Right atrium auricular region (tissue), 2 donors: ENCODE measurements at regions not wholly inside any gene's neighbourhood (a gene's known extent, or its start where the extent isn't known, plus 50 kb on each side); places are given as distances from the start of the nearest gene placed in this dataset.
"Not testable (repeated sequence)": the region's sequence is repeated elsewhere in the genome, so short reads cannot be mapped to it uniquely, and the experiment has no call there.

Source experiments
- DNase-seq: peaks from one replicate; pipeline ENCODE4 v3.0.0-alpha.2; 2019; ENCODE audit warnings: low spot score
- H3K27ac ChIP-seq, 2 donors: fragments of 200-600 bp; sonication (generic); 1 replicate in 1 of 2; 2 replicates in 1 of 2; pipeline ENCODE4 v1.5.1; 2016 to 2019
- H3K27me3 ChIP-seq, 2 donors: fragments of 200-600 bp; sonication (generic); one replicate each; pipeline versions ENCODE4 v1.5.1 to v1.6.0; 2017 to 2019
- H3K36me3 ChIP-seq: fragments of 200-600 bp; sonication (generic); one replicate; pipeline ENCODE4 v1.5.1; 2016
- H3K4me1 ChIP-seq, 2 donors: fragments of 200-600 bp; sonication (generic); one replicate each; pipeline versions ENCODE4 v1.5.1 to v1.6.0; 2017 to 2019
- H3K4me3 ChIP-seq, 2 donors: fragments of 200-600 bp; sonication (generic); 1 replicate in 1 of 2; 2 replicates in 1 of 2; pipeline ENCODE4 v1.5.1; 2017 to 2019; ENCODE audit warnings: mild to moderate bottlenecking in 1 of 2, moderate library complexity in 1 of 2
- H3K9me3 ChIP-seq, 2 donors: fragments of 200-600 bp; sonication (generic); one replicate each; pipeline ENCODE4 v1.5.1; 2019
- TF ChIP-seq, protein P1 (sequence below), 2 donors: fragments of 200-600 bp; sonication (generic); IDR thresholded peaks; one replicate each; pipeline ENCODE4 v1.5.1; 2019; ENCODE audit warnings: antibody characterized with exemption in 2 of 2

DNA sequence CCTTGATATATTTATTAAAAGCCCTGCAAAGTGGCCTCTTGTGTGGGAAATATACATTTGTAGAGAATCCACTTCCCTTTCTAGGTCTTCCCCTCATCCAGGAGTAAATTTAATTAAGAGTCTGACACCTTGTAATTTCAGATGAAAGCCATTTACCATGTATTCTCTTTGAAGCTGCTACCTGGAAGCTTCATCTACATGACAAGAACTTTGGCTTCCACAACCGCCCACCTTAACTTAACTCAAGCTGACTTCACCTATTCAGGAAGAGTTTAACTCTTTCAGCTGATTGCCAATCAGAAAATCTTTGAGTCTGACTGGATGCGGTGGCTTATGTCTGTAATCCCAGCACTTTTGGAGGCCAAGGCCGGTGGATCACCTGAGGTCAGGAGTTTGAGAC is 899.9 kb downstream of the TAF11L14 start:
- no peaks in the 10 kb centered on the region for H3K27me3 ChIP-seq
- H3K27ac ChIP-seq, result no peak overlapping the region
- TF ChIP-seq, protein P1, sequence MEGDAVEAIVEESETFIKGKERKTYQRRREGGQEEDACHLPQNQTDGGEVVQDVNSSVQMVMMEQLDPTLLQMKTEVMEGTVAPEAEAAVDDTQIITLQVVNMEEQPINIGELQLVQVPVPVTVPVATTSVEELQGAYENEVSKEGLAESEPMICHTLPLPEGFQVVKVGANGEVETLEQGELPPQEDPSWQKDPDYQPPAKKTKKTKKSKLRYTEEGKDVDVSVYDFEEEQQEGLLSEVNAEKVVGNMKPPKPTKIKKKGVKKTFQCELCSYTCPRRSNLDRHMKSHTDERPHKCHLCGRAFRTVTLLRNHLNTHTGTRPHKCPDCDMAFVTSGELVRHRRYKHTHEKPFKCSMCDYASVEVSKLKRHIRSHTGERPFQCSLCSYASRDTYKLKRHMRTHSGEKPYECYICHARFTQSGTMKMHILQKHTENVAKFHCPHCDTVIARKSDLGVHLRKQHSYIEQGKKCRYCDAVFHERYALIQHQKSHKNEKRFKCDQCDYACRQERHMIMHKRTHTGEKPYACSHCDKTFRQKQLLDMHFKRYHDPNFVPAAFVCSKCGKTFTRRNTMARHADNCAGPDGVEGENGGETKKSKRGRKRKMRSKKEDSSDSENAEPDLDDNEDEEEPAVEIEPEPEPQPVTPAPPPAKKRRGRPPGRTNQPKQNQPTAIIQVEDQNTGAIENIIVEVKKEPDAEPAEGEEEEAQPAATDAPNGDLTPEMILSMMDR (IDR thresholded peaks at IDR 0.05), result no peak
- no peak overlapping the region for H3K4me3 ChIP-seq
- no peaks in the 10 kb centered on the region for H3K36me3 ChIP-seq
- DNase-seq, result no peak
- H3K4me1 ChIP-seq, result no peaks in the 10 kb centered on the region
- no peaks in the 10 kb centered on the region for H3K9me3 ChIP-seq

DNA sequence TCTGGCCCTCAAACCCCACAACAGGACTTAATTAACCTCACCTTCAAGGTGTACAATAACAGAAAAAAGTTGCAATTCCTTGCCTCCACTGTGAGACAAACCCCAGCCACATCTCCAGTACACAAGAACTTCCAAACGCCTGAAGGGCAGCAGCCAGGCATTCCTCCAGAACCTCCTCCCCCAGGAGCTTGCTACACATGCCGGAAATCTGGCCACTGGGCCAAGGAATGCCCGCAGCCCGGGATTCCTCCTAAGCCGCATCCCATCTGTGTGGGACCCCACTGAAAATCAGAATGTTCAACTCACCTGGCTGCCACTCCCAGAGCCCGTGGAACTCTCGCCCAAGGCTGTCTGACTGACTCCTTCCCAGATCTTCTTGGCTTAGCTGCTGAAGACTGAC is 901.5 kb downstream of the TAF11L14 start:
- not testable (repeated sequence) for H3K9me3 ChIP-seq, H3K36me3 ChIP-seq, H3K27me3 ChIP-seq

DNA sequence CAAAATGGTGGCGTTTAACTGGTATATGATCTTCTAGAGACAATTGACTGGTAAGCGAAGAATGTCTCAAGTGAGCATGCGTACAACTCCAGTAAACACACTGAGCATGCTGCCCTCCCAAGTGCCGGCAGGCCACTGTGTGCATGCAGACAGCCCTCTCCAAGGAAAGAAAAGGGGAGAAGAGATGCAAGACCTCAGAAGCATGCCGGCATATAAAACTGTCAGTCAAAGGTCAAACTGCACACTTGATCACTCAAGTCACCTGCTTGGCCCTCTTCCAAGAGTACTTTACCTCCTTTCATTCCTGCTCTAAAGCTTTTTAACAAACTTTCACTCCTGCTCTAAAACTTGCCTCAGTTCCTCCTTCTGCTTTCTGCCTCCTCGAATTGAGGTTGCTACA is 910.2 kb downstream of the TAF11L14 start:
- Histone ChIP-seq H3K36me3 (no peaks in the 10 kb centered on the region), H3K4me3 (no peak overlapping the region), H3K9me3 (peaks cover 0 to 8% of the 10 kb centered on the region in 2 donors), H3K4me1 (no peaks in the 10 kb centered on the region), H3K27me3 (no peaks in the 10 kb centered on the region), H3K27ac (no peak overlapping the region)
- DNase-seq, result no peak
- TF ChIP-seq, protein P1 (IDR thresholded peaks at IDR 0.05), result no peak

More for the DNA sequence above, 901.5 kb downstream of the TAF11L14 start:
- not testable (repeated sequence) for H3K4me1 ChIP-seq, H3K27ac ChIP-seq, DNase-seq, H3K4me3 ChIP-seq

DNA sequence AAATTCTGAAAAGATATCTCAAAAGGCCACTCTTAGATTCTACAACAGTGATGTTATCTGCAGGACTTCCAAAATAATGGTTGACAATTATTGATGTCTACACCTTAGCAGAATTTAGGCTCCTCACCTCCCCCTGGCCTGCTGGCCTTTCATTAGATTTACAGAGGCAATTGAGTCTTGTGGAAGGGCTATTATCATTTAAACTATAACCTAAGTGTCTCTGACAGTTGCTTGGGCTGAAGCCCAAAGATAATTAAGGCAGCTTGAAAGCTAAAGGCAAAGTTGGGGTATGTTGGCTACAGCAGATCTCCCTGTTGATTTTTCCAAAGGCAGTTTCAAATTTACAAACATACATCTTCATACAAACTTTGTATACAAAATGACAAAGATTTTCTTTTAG is 912.3 kb downstream of the TAF11L14 start:
- Histone ChIP-seq H3K4me3 (no peak overlapping the region), H3K27ac (no peak overlapping the region), H3K4me1 (no peaks in the 10 kb centered on the region), H3K27me3 (no peaks in the 10 kb centered on the region), H3K36me3 (no peaks in the 10 kb centered on the region), H3K9me3 (peaks cover 0 to 9% of the 10 kb centered on the region in 2 donors)
- TF ChIP-seq, protein P1 (IDR thresholded peaks at IDR 0.05), result no peak
- no peak for DNase-seq

DNA sequence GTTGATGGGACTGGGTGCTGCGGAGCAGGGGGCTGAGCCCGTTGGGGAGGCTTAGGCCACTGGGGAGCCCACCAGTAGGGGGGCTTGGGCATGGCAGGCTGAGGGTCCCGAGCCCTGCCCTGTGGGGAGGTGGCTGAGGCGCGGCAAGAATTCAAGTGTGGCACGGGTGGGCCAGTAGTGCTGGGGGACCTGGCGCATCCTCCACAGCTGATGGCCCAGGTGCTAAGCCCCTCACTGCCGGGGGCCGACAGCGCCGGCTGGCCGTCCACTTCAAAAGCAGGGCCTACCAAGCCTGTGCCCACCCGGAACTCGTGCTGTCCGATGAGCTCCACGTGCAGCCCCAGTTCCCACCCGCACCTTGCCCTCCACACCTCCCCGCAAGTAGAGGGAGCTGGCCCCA is 917.5 kb downstream of the TAF11L14 start:
- DNase-seq, result no peak

DNA sequence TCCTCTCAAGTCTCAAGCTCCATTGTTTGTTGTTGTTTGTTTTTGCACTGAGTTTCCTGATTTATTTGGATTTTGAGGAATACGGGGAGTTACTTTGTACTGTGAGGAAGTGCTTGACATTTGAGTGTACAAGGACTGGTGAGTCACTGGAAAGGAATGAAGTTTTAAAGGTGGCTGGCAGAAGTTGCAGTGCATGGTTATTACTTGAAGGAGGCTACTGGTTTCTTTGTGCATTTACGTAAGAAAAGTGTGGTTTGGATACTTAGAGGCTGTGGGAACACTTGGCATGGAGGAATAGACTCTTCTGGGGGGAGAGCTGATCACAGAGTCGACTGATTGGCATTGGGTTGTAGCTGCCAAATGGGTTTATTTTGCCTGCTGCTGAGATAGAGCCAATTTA is 919.0 kb downstream of the TAF11L14 start:
- DNase-seq, result no peak

More for the DNA sequence above, 917.5 kb downstream of the TAF11L14 start:
- no peaks in the 10 kb centered on the region for H3K27me3 ChIP-seq
- no peak overlapping the region for H3K4me3 ChIP-seq
- H3K4me1 ChIP-seq, result no peaks in the 10 kb centered on the region
- H3K36me3 ChIP-seq, result no peaks in the 10 kb centered on the region
- H3K27ac ChIP-seq, result no peak overlapping the region
- TF ChIP-seq, protein P1 (IDR thresholded peaks at IDR 0.05), result no peak
- peaks cover 0 to 9% of the 10 kb centered on the region in 2 donors for H3K9me3 ChIP-seq

More for the DNA sequence above, 919.0 kb downstream of the TAF11L14 start:
- TF ChIP-seq, protein P1 (IDR thresholded peaks at IDR 0.05), result no peak
- Histone ChIP-seq H3K4me3 (no peak overlapping the region), H3K27me3 (no peaks in the 10 kb centered on the region), H3K4me1 (no peaks in the 10 kb centered on the region), H3K27ac (no peak overlapping the region), H3K36me3 (no peaks in the 10 kb centered on the region), H3K9me3 (peaks cover 0 to 9% of the 10 kb centered on the region in 2 donors)
